Natural killer cell (primary cell): ENCODE measurements at regions not wholly inside any gene's neighbourhood (a gene's known extent, or its start where the extent isn't known, plus 50 kb on each side); places are given as distances from the start of the nearest gene placed in this dataset.

Source experiments
- ATAC-seq, 3 donors: fragments of 150-1000 bp in 2 of 3; fragments of 200-7000 bp in 1 of 3; cut with Tn5 transposase; 1 replicate in 1 of 3; 2 replicates in 2 of 3; pipeline ENCODE4 v1.10.0; 2021; ENCODE audit warnings: mild to moderate bottlenecking in 2 of 3, moderate library complexity in 2 of 3
- DNase-seq, 2 donors: peaks; one replicate each; pipeline versions ENCODE4 v3.0.0 to v3.0.0-alpha.2; 2013 to 2021; ENCODE audit warnings: mixed read lengths in 1 of 2
- H3K27ac ChIP-seq: one replicate; pipeline ENCODE4 v1.5.1; 2013; ENCODE audit warnings: mild to moderate bottlenecking, low read length
- H3K27me3 ChIP-seq: one replicate; pipeline ENCODE4 v1.6.1; 2013; ENCODE audit warnings: low read length; ENCODE audit not compliant: control insufficient read depth, insufficient read depth
- H3K36me3 ChIP-seq: one replicate; pipeline ENCODE4 v1.6.1; 2013; ENCODE audit warnings: low read length; ENCODE audit not compliant: control insufficient read depth, insufficient read depth
- H3K4me1 ChIP-seq: one replicate; pipeline ENCODE4 v1.6.1; 2013; ENCODE audit warnings: low read length; ENCODE audit not compliant: control insufficient read depth, insufficient read depth
- H3K4me3 ChIP-seq: one replicate; pipeline ENCODE4 v1.5.1; 2013; ENCODE audit warnings: low read length
- H3K9me3 ChIP-seq: one replicate; pipeline ENCODE4 v1.6.1; 2013; ENCODE audit warnings: low read length; ENCODE audit not compliant: control insufficient read depth, insufficient read depth
- H3K27ac Mint-ChIP-seq, 2 donors: one replicate each; pipeline ENCODE4 v1.8.0; 2022; ENCODE audit warnings: mild to moderate bottlenecking in 2 of 2, mixed read lengths in 2 of 2, moderate library complexity in 1 of 2
- H3K27me3 Mint-ChIP-seq, 2 donors: one replicate each; pipeline ENCODE4 v1.8.0; 2022; ENCODE audit warnings: low read depth in 2 of 2, mixed read lengths in 2 of 2
- H3K36me3 Mint-ChIP-seq: one replicate; pipeline ENCODE4 v1.8.0; 2022; ENCODE audit warnings: mixed read lengths
- H3K4me1 Mint-ChIP-seq, 2 donors: one replicate each; pipeline ENCODE4 v1.8.0; 2022; ENCODE audit warnings: mixed read lengths in 2 of 2
- H3K4me3 Mint-ChIP-seq: one replicate; pipeline ENCODE4 v1.8.0; 2022; ENCODE audit warnings: mild to moderate bottlenecking, moderate library complexity, mixed read lengths
- H3K9me3 Mint-ChIP-seq, 2 donors: one replicate each; pipeline ENCODE4 v1.8.0; 2022; ENCODE audit warnings: mixed read lengths in 2 of 2
- CTCF ChIP-seq: fragments of 200-600 bp; IDR thresholded peaks from one replicate; pipeline ENCODE4 v1.8.0; 2022; ENCODE audit warnings: antibody characterized with exemption
- WGBS: methylation state at CpG from one replicate; pipeline ENCODE4 v1.1.7; 2013; ENCODE audit warnings: missing lambda C conversion rate; ENCODE audit not compliant: insufficient coverage; 5-methylcytosine and 5-hydroxymethylcytosine counted together
- intact Hi-C: fragments of 100-400 bp; cut with micrococcal nuclease; formaldehyde crosslinking; loops from one replicate; pipeline ENCODE4 v1.14.2; 2022

- Mint-ChIP-seq H3K27me3 (no peaks in the 10 kb centered on the region), H3K4me3 (no peak overlapping the region), H3K27ac (no peak overlapping the region), H3K4me1 (no peaks in the 10 kb centered on the region), H3K9me3 (peaks cover 0 to 3% of the 10 kb centered on the region in 2 donors), H3K36me3 (no peaks in the 10 kb centered on the region)
- H3K36me3 ChIP-seq: no peaks in the 10 kb centered on the region
- TF ChIP-seq CTCF: no peak
- no peaks in the 10 kb centered on the region for H3K27me3 ChIP-seq
- no peaks in the 10 kb centered on the region for H3K4me1 ChIP-seq
- DNase-seq (no peak), ATAC-seq (no peak)
- intact Hi-C loops: no loop called here
- no peaks in the 10 kb centered on the region for H3K9me3 ChIP-seq
- no peak overlapping the region for H3K4me3 ChIP-seq
- H3K27ac ChIP-seq: no peak overlapping the region
- 80% methylated on average over 1 of the region's 2 CpGs for WGBS
These were observed 53.3 kb upstream of the EYA4 start for GRCh38 chr6:133187657-133188453.

GRCh38 chr6:133190912-133191311, 50.2 kb upstream of the EYA4 start:
- WGBS: 62% methylated on average over 3 of the region's 3 CpGs
- no peak overlapping the region for H3K27ac Mint-ChIP-seq
- ATAC-seq (no peak), DNase-seq (no peak)
- Histone ChIP-seq H3K27me3 (no peaks in the 10 kb centered on the region), H3K27ac (no peak overlapping the region), H3K4me1 (no peaks in the 10 kb centered on the region), H3K4me3 (no peak overlapping the region), H3K36me3 (no peaks in the 10 kb centered on the region), H3K9me3 (no peaks in the 10 kb centered on the region)
- no peak for TF ChIP-seq CTCF
- intact Hi-C loops: no loop called here
- H3K27me3 Mint-ChIP-seq: no peaks in the 10 kb centered on the region
- peaks cover 0 to 6% of the 10 kb centered on the region in 2 donors for H3K9me3 Mint-ChIP-seq
- H3K4me1 Mint-ChIP-seq: no peaks in the 10 kb centered on the region
- H3K4me3 Mint-ChIP-seq: no peak overlapping the region
- no peaks in the 10 kb centered on the region for H3K36me3 Mint-ChIP-seq

GRCh38 chr6:133191323-133191722, 49.8 kb upstream of the EYA4 start:
- Histone ChIP-seq H3K9me3 (no peaks in the 10 kb centered on the region), H3K27ac (no peak overlapping the region), H3K4me3 (no peak overlapping the region), H3K36me3 (no peaks in the 10 kb centered on the region), H3K4me1 (no peaks in the 10 kb centered on the region), H3K27me3 (no peaks in the 10 kb centered on the region)
- WGBS: 32% methylated on average over 2 of the region's 2 CpGs
- H3K4me3 Mint-ChIP-seq: no peak overlapping the region
- intact Hi-C loops: no loop called here
- DNase-seq (no peak), ATAC-seq (no peak)
- H3K27me3 Mint-ChIP-seq: no peaks in the 10 kb centered on the region
- no peak for TF ChIP-seq CTCF
- H3K4me1 Mint-ChIP-seq: no peaks in the 10 kb centered on the region
- H3K36me3 Mint-ChIP-seq: no peaks in the 10 kb centered on the region
- no peak overlapping the region for H3K27ac Mint-ChIP-seq
- H3K9me3 Mint-ChIP-seq: peaks cover 0 to 6% of the 10 kb centered on the region in 2 donors
